Right lobe of liver (tissue), 4 donors: ENCODE measurements at regions not wholly inside any gene's neighbourhood (a gene's known extent, or its start where the extent isn't known, plus 50 kb on each side); places are given as distances from the start of the nearest gene placed in this dataset.

Experiments
- CTCF ChIP-seq, 4 donors: fragments of 200-600 bp in 3 of 4; fragments of 450-650 bp in 1 of 4; IDR thresholded peaks; one replicate each; pipeline versions ENCODE4 v1.5.1 to v1.8.0; 2016 to 2022; ENCODE audit warnings: antibody characterized with exemption in 4 of 4, mild to moderate bottlenecking in 2 of 4
- POLR2A ChIP-seq: fragments of 450-650 bp; IDR thresholded peaks from one replicate; pipeline ENCODE4 v1.6.1; 2017; ENCODE audit warnings: antibody characterized with exemption, mild to moderate bottlenecking
- donor health status: DM: no; HTN: no; CAD: no.
- donor health status: DM: no; HTN: no; CAD: no.
- donor health status: DM: no; HTN: yes; CAD: no.

GRCh38 chr22:48264586-48264985, 1502.1 kb downstream of the TBC1D22A start:
- no peak for TF ChIP-seq CTCF (IDR thresholded peaks at IDR 0.05)
- TF ChIP-seq POLR2A, result no peak
